ENCODE measurements at regions not wholly inside any gene's neighbourhood (a gene's known extent, or its start where the extent isn't known, plus 50 kb on each side); places are given as distances from the start of the nearest gene placed in this dataset.

DNA sequence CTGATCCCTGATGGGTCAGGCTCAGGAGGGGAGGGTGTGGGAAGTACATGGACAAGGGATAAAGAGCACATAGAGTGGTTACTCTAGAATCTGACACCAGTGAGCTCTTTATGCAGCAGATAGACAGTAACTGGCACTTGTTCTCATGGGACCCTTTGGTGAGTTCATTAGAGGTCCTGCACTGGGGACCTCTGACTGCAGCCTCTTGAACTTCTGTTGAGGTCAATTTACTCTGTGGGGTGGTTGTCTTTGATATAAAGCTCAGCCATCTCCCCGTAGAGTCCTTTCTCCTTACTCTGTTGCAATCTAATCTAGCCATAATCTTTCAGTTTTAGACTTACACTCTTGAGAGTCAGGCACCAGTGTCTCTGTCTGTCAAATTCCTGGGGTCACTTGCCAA, 222.4 kb downstream of the GPAT3 start:
- TF ChIP-seq SIN3A (IDR thresholded peaks at IDR 0.05; ENCODE audit: borderline replicate concordance, insufficient read depth, low read depth, low read length) = no peak
- TF ChIP-seq REST (IDR thresholded peaks at IDR 0.05; ENCODE audit: insufficient read depth in 1 of 2, low read depth in 2 of 2, low read length in 1 of 2) = no peak
